Endothelial cell of umbilical vein (primary cell): ENCODE measurements at regions not wholly inside any gene's neighbourhood (a gene's known extent, or its start where the extent isn't known, plus 50 kb on each side); places are given as distances from the start of the nearest gene placed in this dataset.

Experiments used
- BruUV-seq: library from RNA; stranded (reverse); fragments of 400-500 nt; replicated peaks from 2 replicates; lab custom pipeline; 2021; lab: Mats Ljungman, UMichigan
- CTCF ChIA-PET: fragments of 300-600, 350-600 bp; sonication (Branson Sonifier 250); formaldehyde crosslinking; loops from one replicate; lab custom pipeline; 2021; ENCODE audit warnings: antibody characterized with exemption, inconsistent platforms; lab: Charles Lee
- POLR2A ChIA-PET: fragments of 300-600, 350-600 bp; sonication (Branson Sonifier 250); formaldehyde crosslinking; loops from one replicate; lab custom pipeline; 2021; ENCODE audit warnings: antibody characterized with exemption, inconsistent platforms; lab: Charles Lee
- DNase-seq: peaks from one replicate; pipeline ENCODE4 v3.0.0-alpha.2; 2011; ENCODE audit warnings: low read depth, low spot score
- FAIRE-seq: peaks from 2 replicates; lab custom pipeline; 2011; peaks lifted over from hg19 to GRCh38; lab: Jason Lieb, UNC
- H2AFZ ChIP-seq: 2 replicates; pipeline ENCODE4 v1.6.0; 2012; ENCODE audit warnings: low read depth, low read length, control low read depth, inconsistent platforms
- H3K27ac ChIP-seq: 2 replicates; pipeline ENCODE4 v1.5.1; 2011; ENCODE audit warnings: low read depth, mild to moderate bottlenecking, control low read depth, low read length, moderate library complexity; ENCODE audit not compliant: insufficient read depth
- H3K27me3 ChIP-seq, 2 experiments: 2 replicates each; pipeline versions ENCODE4 v1.6.0 to v1.6.1; 2011; ENCODE audit warnings: low read length in 2 of 2, mixed read lengths in 1 of 2; ENCODE audit not compliant: control insufficient read depth in 2 of 2, insufficient read depth in 2 of 2
- H3K36me3 ChIP-seq, 2 experiments: 2 replicates in 1 of 2; 3 replicates in 1 of 2; pipeline ENCODE4 v1.5.1; 2011; ENCODE audit warnings: low read length in 2 of 2, mild to moderate bottlenecking in 1 of 2, moderate library complexity in 1 of 2; ENCODE audit not compliant: control insufficient read depth in 2 of 2, insufficient read depth in 2 of 2; ENCODE audit errors: extremely low read depth in 1 of 2
- H3K4me1 ChIP-seq: 3 replicates; pipeline ENCODE4 v1.5.1; 2011; ENCODE audit warnings: mild to moderate bottlenecking, low read length; ENCODE audit not compliant: control insufficient read depth, insufficient read depth; ENCODE audit errors: extremely low read depth
- H3K4me2 ChIP-seq: 2 replicates; pipeline ENCODE4 v1.6.1; 2011; ENCODE audit warnings: low read length, control low read depth, mixed read lengths; ENCODE audit not compliant: insufficient read depth
- H3K4me3 ChIP-seq, 3 experiments: fragments of 200-600 bp in 1 of 3; sonication (generic), shearing (Covaris generic) in 1 of 3; replicated peaks in 1 of 3; 2 replicates each; pipeline ENCODE4 v1.5.1; 2011 to 2016; ENCODE audit warnings: control low read depth in 3 of 3, low read length in 3 of 3, mild to moderate bottlenecking in 2 of 3, inconsistent platforms in 1 of 3, low read depth in 1 of 3, moderate library complexity in 1 of 3; ENCODE audit not compliant: insufficient read depth in 1 of 3
- H3K79me2 ChIP-seq: 2 replicates; pipeline ENCODE4 v1.6.0; 2012; ENCODE audit warnings: low read length, inconsistent platforms; ENCODE audit not compliant: control insufficient read depth, insufficient read depth
- H3K9ac ChIP-seq: replicated peaks from 2 replicates; pipeline ENCODE3; 2011; ENCODE audit warnings: low read length, control low read depth; ENCODE audit not compliant: insufficient read depth; ENCODE audit errors: extremely low read depth
- H3K9me1 ChIP-seq: replicated peaks from 3 replicates; pipeline ENCODE4 v1.6.0; 2011; ENCODE audit warnings: mild to moderate bottlenecking, low read length; ENCODE audit not compliant: control insufficient read depth, insufficient read depth; ENCODE audit errors: extremely low read depth
- H3K9me3 ChIP-seq: replicated peaks from 2 replicates; pipeline ENCODE4 v1.5.1; 2012; ENCODE audit warnings: low read length, inconsistent platforms; ENCODE audit not compliant: control insufficient read depth, insufficient read depth
- H4K20me1 ChIP-seq: replicated peaks from 2 replicates; pipeline ENCODE3; 2011; ENCODE audit warnings: mild to moderate bottlenecking, low read length; ENCODE audit not compliant: control insufficient read depth, insufficient read depth; ENCODE audit errors: extremely low read depth
- CTCF ChIP-seq, 2 donors: IDR thresholded peaks; 1 replicate in 1 of 2; 2 replicates in 1 of 2; pipeline ENCODE4 v1.5.1; 2011; ENCODE audit warnings: low read length in 2 of 2, mild to moderate bottlenecking in 2 of 2, moderate library complexity in 2 of 2, control low read depth in 1 of 2, inconsistent platforms in 1 of 2, low read depth in 1 of 2; ENCODE audit not compliant: insufficient read depth in 1 of 2; ENCODE audit errors: extremely low read depth in 1 of 2
- EZH2 ChIP-seq: IDR thresholded peaks from 2 replicates; pipeline ENCODE4 v1.6.1; 2012; ENCODE audit warnings: borderline replicate concordance, low read depth, mild to moderate bottlenecking, moderate library complexity, low read length, inconsistent platforms; ENCODE audit not compliant: severe bottlenecking
- FOS ChIP-seq: IDR thresholded peaks from 2 replicates; pipeline ENCODE4 v1.6.1; 2011; ENCODE audit warnings: mild to moderate bottlenecking, low read length, moderate library complexity, borderline replicate concordance; ENCODE audit not compliant: insufficient read depth
- GATA2 ChIP-seq: IDR thresholded peaks from 2 replicates; pipeline ENCODE4 v1.7.0; 2011; ENCODE audit warnings: low read depth, mild to moderate bottlenecking, moderate library complexity, mixed read lengths, low read length; ENCODE audit not compliant: insufficient read length, insufficient read depth
- JUN ChIP-seq: IDR thresholded peaks from 2 replicates; pipeline ENCODE4 v1.6.1; 2011; ENCODE audit warnings: borderline replicate concordance, low read depth; ENCODE audit not compliant: insufficient read length, insufficient read depth
- MAX ChIP-seq: IDR thresholded peaks from 2 replicates; pipeline ENCODE4 v1.6.1; 2011; ENCODE audit not compliant: insufficient read depth, insufficient read length
- MYC ChIP-seq: IDR thresholded peaks from one replicate; pipeline ENCODE4 v1.6.1; 2011; ENCODE audit warnings: mild to moderate bottlenecking, low read depth, low read length
- POLR2A ChIP-seq: IDR thresholded peaks from 2 replicates; pipeline ENCODE4 v1.6.1; 2012; ENCODE audit warnings: low read depth, mild to moderate bottlenecking, control low read depth, low read length
- POLR2AphosphoS5 ChIP-seq: IDR thresholded peaks from 2 replicates; pipeline ENCODE4 v1.6.1; 2012; ENCODE audit warnings: low read depth, mild to moderate bottlenecking, control low read depth, low read length, moderate library complexity; ENCODE audit not compliant: insufficient read depth
- dilution Hi-C: fragments of 300-500 bp; cut with MboI; formaldehyde crosslinking; loops from one replicate; pipeline ENCODE4 v1.15.0; 2019; ENCODE audit warnings: low sequenced_read_pairs; ENCODE audit not compliant: extremely low pct_ligation_motif_present
- intact Hi-C: fragments of 100-400 bp; cut with micrococcal nuclease; formaldehyde crosslinking; loops from one replicate; pipeline ENCODE4 v1.10.0; 2022

- no peak overlapping the region for H3K4me2 ChIP-seq
- no peak overlapping the region for H3K4me3 ChIP-seq
- no peak for FAIRE-seq
- no peaks in the 10 kb centered on the region for H3K4me1 ChIP-seq
- no peaks in the 10 kb centered on the region for H3K27me3 ChIP-seq
- CTCF ChIA-PET = no interaction called here
- H3K9ac ChIP-seq = no peak overlapping the region
- H2AFZ ChIP-seq = no peak overlapping the region
- intact Hi-C loops = no loop called here
- dilution Hi-C loops = no loop called here
- POLR2A ChIA-PET = no interaction called here
- H3K9me3 ChIP-seq = no peaks in the 10 kb centered on the region
- TF ChIP-seq MAX (no peak), POLR2A (no peak), JUN (no peak), GATA2 (no peak), MYC (no peak), FOS (no peak), CTCF (IDR thresholded peaks at IDR 0.05; ENCODE audit: extremely low read depth in 1 of 2, insufficient read depth in 1 of 2, low read depth in 1 of 2, low read length in 2 of 2) (no peak), EZH2 (no peak), POLR2AphosphoS5 (no peak)
- H3K27ac ChIP-seq = no peak overlapping the region
- no peak for DNase-seq
- H3K36me3 ChIP-seq = no peaks in the 10 kb centered on the region
- no TSS peak for BruUV-seq
- no peaks in the 10 kb centered on the region for H4K20me1 ChIP-seq
- no peaks in the 10 kb centered on the region for H3K79me2 ChIP-seq
- H3K9me1 ChIP-seq = no peaks in the 10 kb centered on the region
Measured at GRCh38 chr4:187558391-187558790, 437.2 kb upstream of the ZFP42 start.
